ENCODE measurements at regions not wholly inside any gene's neighbourhood (a gene's known extent, or its start where the extent isn't known, plus 50 kb on each side); places are given as distances from the start of the nearest gene placed in this dataset.

GRCh38 chr11:76291576-76292526 lies 85.5 kb upstream of the WNT11 start:
- no peak for TF ChIP-seq EP300 (IDR thresholded peaks at IDR 0.05)
- TF ChIP-seq CTCF (IDR thresholded peaks at IDR 0.05), result no peak
- TF ChIP-seq POLR2A (IDR thresholded peaks at IDR 0.05), result no peak
